LHCN-M2 (cell line): ENCODE measurements at regions not wholly inside any gene's neighbourhood (a gene's known extent, or its start where the extent isn't known, plus 50 kb on each side); places are given as distances from the start of the nearest gene placed in this dataset.
A peak's percentile ranks its signal among the peaks of the same experiment; 100 is the strongest.
"Not testable (repeated sequence)": the region's sequence is repeated elsewhere in the genome, so short reads cannot be mapped to it uniquely, and the experiment has no call there.

Experiments used
- DNase-seq: peaks from one replicate; pipeline ENCODE4 v3.0.0-alpha.2; 2012; ENCODE audit warnings: low read depth

DNA sequence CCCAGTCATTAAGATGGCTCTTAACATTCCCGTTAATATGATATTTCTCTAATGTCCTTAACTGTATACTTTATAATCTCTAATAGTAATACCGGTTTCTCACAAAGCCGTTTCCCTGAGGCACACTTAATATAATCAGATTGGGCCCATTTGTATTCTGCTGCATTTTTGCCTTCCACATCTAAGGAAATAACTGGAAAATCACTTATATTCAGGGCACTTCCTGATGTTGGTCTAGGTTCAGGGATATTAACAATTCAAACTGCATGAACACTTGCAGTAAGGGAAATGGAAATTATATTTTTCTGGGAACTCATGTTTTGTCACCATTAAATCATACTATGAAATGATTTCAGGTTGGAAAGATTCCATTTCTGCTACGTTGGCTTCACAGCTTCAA, 119.8 kb downstream of the TPR start:
- DNase-seq: no peak

DNA sequence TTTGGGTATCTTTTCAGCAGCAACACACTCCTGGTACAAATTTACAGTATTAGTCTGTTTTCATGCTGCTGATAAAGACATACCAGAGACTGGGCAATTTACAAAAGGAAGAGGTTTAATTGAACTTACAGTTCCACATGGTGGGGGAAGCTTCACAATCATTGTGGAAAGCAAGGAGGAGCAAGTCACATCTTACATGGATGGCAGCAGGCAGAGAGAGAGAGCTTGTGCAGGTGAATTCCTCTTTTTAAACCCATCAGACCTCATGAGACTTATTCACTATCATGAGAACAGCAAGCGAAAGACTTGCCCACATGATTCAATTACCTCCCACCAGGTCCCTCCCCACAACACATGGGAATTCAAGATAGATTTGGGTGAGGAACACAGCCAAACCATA, 124.5 kb downstream of the TPR start:
- DNase-seq: no peak

DNA sequence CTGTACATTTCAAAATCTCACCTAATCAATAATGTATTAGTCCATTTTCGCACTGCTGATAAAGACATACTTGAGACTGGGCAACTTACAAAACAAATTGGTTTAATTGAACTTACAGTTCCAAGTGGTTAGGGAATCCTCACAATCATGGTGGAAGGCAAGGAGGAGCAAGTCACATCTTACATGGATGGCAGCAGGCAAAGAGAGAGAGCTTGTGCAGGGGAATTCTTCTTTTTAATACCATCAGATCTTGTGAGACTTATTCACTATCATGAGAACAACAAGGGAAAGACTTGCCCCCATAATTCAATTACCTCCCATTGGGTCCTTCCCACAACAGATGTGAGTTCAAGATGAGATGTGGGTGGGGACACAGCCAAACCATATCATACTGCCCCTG, 126.4 kb downstream of the TPR start:
- DNase-seq: not testable (repeated sequence)

DNA sequence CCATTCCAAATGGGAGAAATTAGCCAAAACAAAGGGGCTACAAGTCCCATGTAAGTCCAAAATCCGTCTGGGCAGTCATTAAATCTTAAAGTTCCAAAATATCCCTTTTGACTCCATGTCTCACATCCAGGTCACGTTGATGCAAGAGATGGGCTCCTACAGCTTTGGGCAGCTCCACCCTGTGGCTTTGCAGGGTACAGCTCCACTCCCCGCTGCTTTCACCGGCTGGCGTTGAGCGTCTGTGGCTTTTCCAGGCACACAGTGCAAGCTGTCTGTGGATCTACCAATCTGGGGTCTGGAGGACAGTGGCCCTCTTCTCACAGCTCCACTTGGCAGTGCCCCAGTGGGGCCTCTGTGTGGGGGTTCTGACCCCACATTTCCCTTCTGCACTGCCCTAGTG, 130.2 kb downstream of the TPR start:
- peak; percentile 18 for DNase-seq
